ENCODE measurements at regions not wholly inside any gene's neighbourhood (a gene's known extent, or its start where the extent isn't known, plus 50 kb on each side); places are given as distances from the start of the nearest gene placed in this dataset.
"Not testable (repeated sequence)": the region's sequence is repeated elsewhere in the genome, so short reads cannot be mapped to it uniquely, and the experiment has no call there.

DNA sequence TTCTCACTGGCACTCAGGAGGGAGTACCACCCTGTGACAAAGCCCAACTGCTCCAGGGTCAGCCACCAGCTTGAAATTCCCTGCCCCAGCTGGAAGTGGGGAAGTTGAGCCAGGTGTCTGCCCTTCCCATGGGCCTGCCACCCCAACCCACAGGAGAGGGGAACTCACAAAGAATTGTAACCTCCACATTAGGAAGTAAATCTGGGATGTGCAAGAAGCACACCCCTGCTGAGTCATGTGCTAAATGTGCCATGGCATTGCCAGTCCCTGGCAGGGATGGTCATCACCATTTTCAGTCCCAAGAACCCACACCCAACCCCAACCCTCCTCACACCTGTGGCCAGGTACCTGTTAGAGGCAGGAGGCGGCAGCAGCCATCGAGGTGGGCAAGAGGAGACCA, 165.2 kb upstream of the THBS1 start:
- ATAC-seq = no peak
- Mint-ChIP-seq H3K36me3 (ENCODE audit: low read depth) (no peaks in the 10 kb centered on the region), H3K4me1 (ENCODE audit: low read depth) (peaks cover 12% of the 10 kb centered on the region), H3K9me3 (ENCODE audit: insufficient read depth) (no peaks in the 10 kb centered on the region), H3K27me3 (ENCODE audit: low read depth) (peaks cover 54% of the 10 kb centered on the region), H3K4me3 (no peak overlapping the region), H3K27ac (no peak overlapping the region)
- ChIA-PET POLR2A (no interaction called here), CTCF (no interaction called here)
- DNase-seq = no peak

GRCh38 chr15:39416258-39416657, 164.6 kb upstream of the THBS1 start:
- peaks cover 10% of the 10 kb centered on the region for H3K4me1 Mint-ChIP-seq (ENCODE audit: low read depth)
- DNase-seq = no peak
- no peaks in the 10 kb centered on the region for H3K36me3 Mint-ChIP-seq (ENCODE audit: low read depth)
- peaks cover 49% of the 10 kb centered on the region for H3K27me3 Mint-ChIP-seq (ENCODE audit: low read depth)
- H3K4me3 Mint-ChIP-seq = no peak overlapping the region
- H3K27ac Mint-ChIP-seq = no peak overlapping the region
- ChIA-PET POLR2A (no interaction called here), CTCF (no interaction called here)
- H3K9me3 Mint-ChIP-seq (ENCODE audit: insufficient read depth) = no peaks in the 10 kb centered on the region
- ATAC-seq = no peak

DNA sequence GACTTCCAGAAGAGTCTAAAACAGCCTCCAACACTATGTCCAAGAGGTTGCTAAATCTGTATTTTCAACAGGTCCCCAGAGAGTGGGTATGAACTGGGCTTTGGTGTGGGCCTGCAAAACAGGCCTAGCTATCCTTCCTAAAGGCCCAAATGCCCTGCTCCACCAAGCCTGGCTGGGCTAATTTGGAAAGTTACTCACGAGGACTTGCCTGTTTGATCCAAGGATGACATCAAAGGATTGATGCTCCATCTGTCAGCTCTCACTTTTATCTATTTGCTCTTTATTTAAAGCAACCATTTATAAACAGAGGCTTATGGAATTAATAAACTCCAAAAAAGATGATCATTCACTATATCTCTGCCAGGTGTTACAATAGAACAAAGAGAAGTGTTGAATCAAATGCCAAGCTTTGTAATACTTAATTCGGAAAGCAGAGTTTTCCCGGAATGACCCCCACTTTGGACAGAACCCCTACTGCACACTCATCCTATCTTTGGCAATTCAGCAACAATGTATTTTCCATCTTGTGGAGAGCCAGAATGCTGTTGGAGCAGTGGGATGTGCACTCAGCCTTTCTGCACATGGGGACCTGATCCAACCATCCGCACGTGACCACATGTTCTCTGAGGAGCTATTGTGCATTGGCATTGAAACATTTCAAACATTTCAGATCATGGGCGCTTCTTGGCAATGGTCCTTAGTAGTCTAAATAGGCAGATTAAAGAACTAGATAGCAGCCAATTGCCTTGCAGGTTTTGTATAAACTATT, 163.3 kb upstream of the THBS1 start:
- POLR2A ChIA-PET = no interaction called here
- H3K36me3 Mint-ChIP-seq (ENCODE audit: low read depth) = no peaks in the 10 kb centered on the region
- ATAC-seq (no peak), DNase-seq (no peak)
- H3K9me3 Mint-ChIP-seq (ENCODE audit: insufficient read depth) = no peaks in the 10 kb centered on the region
- CTCF ChIA-PET = no interaction called here
- H3K4me1 Mint-ChIP-seq (ENCODE audit: low read depth) = no peaks in the 10 kb centered on the region
- peaks cover 40% of the 10 kb centered on the region for H3K27me3 Mint-ChIP-seq (ENCODE audit: low read depth)
- no peak overlapping the region for H3K27ac Mint-ChIP-seq
- no peak overlapping the region for H3K4me3 Mint-ChIP-seq

GRCh38 chr15:39419651-39420050, 161.2 kb upstream of the THBS1 start:
- H3K36me3 Mint-ChIP-seq (ENCODE audit: low read depth) = no peaks in the 10 kb centered on the region
- H3K9me3 Mint-ChIP-seq (ENCODE audit: insufficient read depth) = no peaks in the 10 kb centered on the region
- no peak overlapping the region for H3K4me3 Mint-ChIP-seq

DNA sequence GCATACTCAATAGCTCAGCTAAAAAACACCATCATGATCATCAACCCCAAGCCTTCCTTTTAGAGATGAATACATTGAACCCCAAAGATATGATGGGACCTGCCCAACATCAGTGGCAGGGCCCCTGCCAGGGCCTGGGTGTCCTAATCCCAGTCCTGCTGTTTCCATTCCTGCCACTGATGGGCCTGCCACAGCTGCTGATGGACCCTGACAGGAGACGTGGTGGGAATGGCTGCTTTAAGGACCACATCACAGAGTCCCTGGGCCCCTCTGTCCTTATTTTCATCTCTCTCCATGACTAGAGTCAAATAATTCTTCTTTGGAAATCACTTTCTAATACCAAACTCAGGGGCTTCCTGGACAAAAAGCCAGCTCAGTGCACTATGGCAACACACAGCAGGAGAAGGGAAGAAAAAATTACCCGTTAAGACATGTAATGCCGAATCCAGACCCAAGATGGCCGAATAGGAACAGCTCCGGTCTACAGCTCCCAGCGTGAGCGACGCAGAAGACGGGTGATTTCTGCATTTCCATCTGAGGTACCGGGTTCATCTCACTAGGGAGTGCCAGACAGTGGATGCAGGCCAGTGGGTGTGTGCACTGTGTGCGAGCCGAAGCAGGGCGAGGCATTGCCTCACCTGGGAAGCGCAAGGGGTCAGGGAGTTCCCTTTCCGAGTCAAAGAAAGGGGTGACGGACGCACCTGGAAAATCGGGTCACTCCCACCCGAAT, 160.6 kb upstream of the THBS1 start:
- H3K9me3 Mint-ChIP-seq (ENCODE audit: insufficient read depth); POLR2A ChIA-PET; ATAC-seq; DNase-seq; H3K4me3 Mint-ChIP-seq; CTCF ChIA-PET; H3K4me1 Mint-ChIP-seq (ENCODE audit: low read depth); H3K36me3 Mint-ChIP-seq (ENCODE audit: low read depth); H3K27ac Mint-ChIP-seq: not testable (repeated sequence)
- H3K27me3 Mint-ChIP-seq (ENCODE audit: low read depth) = peaks cover 22% of the 10 kb centered on the region

More at GRCh38 chr15:39419651-39420050, 161.2 kb upstream of the THBS1 start:
- H3K4me1 Mint-ChIP-seq (ENCODE audit: low read depth) = no peaks in the 10 kb centered on the region
- H3K27ac Mint-ChIP-seq = no peak overlapping the region
- DNase-seq (no peak), ATAC-seq (no peak)
- ChIA-PET CTCF (no interaction called here), POLR2A (no interaction called here)
- H3K27me3 Mint-ChIP-seq (ENCODE audit: low read depth) = peaks cover 24% of the 10 kb centered on the region

DNA sequence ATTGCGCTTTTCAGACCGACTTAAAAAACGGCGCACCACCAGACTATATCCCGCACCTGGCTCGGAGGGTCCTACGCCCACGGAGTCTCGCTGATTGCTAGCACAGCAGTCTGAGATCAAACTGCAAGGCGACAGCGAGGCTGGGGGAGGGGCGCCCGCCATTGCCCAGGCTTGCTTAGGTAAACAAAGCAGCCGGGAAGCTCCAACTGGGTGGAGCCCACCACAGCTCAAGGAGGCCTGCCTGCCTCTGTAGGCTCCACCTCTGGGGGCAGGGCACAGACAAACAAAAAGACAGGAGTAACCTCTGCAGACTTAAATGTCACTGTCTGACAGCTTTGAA, 160.1 kb upstream of the THBS1 start:
- H3K4me1 Mint-ChIP-seq (ENCODE audit: low read depth); POLR2A ChIA-PET; CTCF ChIA-PET; H3K9me3 Mint-ChIP-seq (ENCODE audit: insufficient read depth); H3K4me3 Mint-ChIP-seq; ATAC-seq; H3K36me3 Mint-ChIP-seq (ENCODE audit: low read depth); DNase-seq; H3K27ac Mint-ChIP-seq: not testable (repeated sequence)
- peaks cover 25% of the 10 kb centered on the region for H3K27me3 Mint-ChIP-seq (ENCODE audit: low read depth)

DNA sequence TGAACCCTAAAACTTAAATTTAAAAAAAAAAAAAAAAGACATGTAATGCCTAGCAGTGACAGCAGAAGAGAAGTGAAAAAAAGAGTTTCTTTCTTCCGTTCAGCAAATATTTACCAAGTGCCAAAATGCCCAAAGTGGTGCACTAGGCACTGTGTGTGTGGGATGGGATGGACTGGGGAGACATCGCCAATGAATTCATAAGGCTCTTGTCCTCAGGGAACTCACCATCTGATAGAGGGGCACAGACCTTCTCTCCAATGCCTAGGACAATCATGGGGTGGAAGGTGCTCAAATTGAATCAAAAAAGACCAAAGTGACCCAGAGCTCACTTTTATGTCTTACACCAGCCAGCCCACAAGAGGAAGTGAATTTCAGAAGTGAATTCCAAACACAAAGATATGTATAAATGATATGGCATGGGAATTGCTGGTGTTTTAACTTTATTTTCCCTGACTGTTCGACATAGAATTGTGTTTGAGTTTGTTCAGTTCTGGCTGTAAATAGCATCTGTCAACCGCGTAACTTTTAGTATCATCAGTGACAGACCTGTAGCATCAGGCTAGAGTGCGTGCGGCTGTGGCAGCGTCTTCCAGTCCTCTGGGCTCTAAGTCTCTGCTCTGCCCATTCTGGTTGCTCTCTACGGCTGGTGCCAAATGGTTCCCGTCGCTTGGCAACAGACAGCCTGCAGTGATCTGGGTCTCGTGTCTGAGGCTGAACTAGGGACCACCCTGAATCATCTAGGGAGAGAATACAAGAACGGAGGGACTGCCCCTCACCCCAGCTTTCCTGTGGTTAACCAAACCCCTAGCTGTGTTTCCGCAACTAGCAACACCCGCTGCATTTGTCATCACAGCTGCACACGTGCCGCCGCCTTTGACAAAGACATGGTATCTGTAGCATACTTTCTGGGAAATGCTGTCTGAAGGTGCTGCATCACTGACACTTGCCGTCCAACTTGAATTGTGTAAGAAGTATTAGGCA, 154.0 kb upstream of the THBS1 start:
- peak overlapping the region; percentile 23 for H3K4me3 Mint-ChIP-seq
- ChIA-PET CTCF (interaction anchor here (1.1 kb wide), 1 partner anchor 255 kb away, joined by 3 read pairs; no protein-coding TSS in a partner anchor), POLR2A (no interaction called here)
- peaks cover 24% of the 10 kb centered on the region for H3K27me3 Mint-ChIP-seq (ENCODE audit: low read depth)
- DNase-seq (peak; percentile 89), ATAC-seq (peak; percentile 96)
- peaks cover 20% of the 10 kb centered on the region for H3K4me1 Mint-ChIP-seq (ENCODE audit: low read depth)
- H3K27ac Mint-ChIP-seq = peak overlapping the region; percentile 40
- H3K36me3 Mint-ChIP-seq (ENCODE audit: low read depth) = no peaks in the 10 kb centered on the region
- H3K9me3 Mint-ChIP-seq (ENCODE audit: insufficient read depth) = no peaks in the 10 kb centered on the region

- CTCF ChIA-PET = interaction anchor here (1.1 kb wide), 1 partner anchor 256 kb away, joined by 3 read pairs; no protein-coding TSS in a partner anchor
- H3K36me3 Mint-ChIP-seq (ENCODE audit: low read depth) = no peaks in the 10 kb centered on the region
- H3K4me1 Mint-ChIP-seq (ENCODE audit: low read depth) = peaks cover 20% of the 10 kb centered on the region
- peak; percentile 16 for ATAC-seq
- H3K27me3 Mint-ChIP-seq (ENCODE audit: low read depth) = peaks cover 28% of the 10 kb centered on the region
- H3K4me3 Mint-ChIP-seq = peak overlapping the region; percentile 5
- no peak for DNase-seq
- H3K27ac Mint-ChIP-seq = no peak overlapping the region
- POLR2A ChIA-PET = no interaction called here
- no peaks in the 10 kb centered on the region for H3K9me3 Mint-ChIP-seq (ENCODE audit: insufficient read depth)
Measured at GRCh38 chr15:39427705-39428104, 153.2 kb upstream of the THBS1 start.

DNA sequence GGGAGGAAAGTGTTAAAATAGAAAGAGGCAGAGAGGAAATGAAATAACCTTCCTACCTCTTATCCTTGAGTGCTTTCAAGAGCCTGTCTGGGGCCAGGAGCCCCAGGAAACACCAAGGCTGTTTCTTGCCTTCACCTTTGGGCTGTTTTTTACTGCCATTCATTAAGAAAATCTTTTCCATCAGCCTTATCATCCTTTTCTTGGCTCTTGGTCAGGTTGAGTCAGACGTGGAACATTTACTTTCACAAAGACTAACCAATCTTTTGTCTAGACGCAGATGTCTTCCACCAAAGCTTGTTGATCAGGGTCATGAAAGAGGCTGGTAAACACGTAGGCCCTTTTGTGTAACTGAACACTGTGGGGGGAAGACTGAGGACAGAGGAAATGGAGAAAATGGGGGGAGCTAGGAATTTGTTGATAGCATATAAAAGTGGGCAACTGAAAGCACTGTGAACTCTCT, 151.0 kb upstream of the THBS1 start:
- H3K36me3 Mint-ChIP-seq (ENCODE audit: low read depth) = no peaks in the 10 kb centered on the region
- no peak overlapping the region for H3K27ac Mint-ChIP-seq
- peaks cover 20% of the 10 kb centered on the region for H3K4me1 Mint-ChIP-seq (ENCODE audit: low read depth)
- H3K27me3 Mint-ChIP-seq (ENCODE audit: low read depth) = peaks cover 38% of the 10 kb centered on the region
- CTCF ChIA-PET = no interaction called here
- POLR2A ChIA-PET = no interaction called here
- ATAC-seq (no peak), DNase-seq (no peak)
- no peaks in the 10 kb centered on the region for H3K9me3 Mint-ChIP-seq (ENCODE audit: insufficient read depth)
- H3K4me3 Mint-ChIP-seq = no peak overlapping the region

GRCh38 chr15:39430389-39430788, 150.5 kb upstream of the THBS1 start:
- no peak overlapping the region for H3K27ac Mint-ChIP-seq
- DNase-seq (no peak), ATAC-seq (no peak)
- H3K27me3 Mint-ChIP-seq (ENCODE audit: low read depth) = peaks cover 39% of the 10 kb centered on the region
- no peaks in the 10 kb centered on the region for H3K36me3 Mint-ChIP-seq (ENCODE audit: low read depth)
- H3K9me3 Mint-ChIP-seq (ENCODE audit: insufficient read depth) = no peaks in the 10 kb centered on the region
- H3K4me1 Mint-ChIP-seq (ENCODE audit: low read depth) = peaks cover 20% of the 10 kb centered on the region
- no peak overlapping the region for H3K4me3 Mint-ChIP-seq
- POLR2A ChIA-PET = no interaction called here
- CTCF ChIA-PET = no interaction called here

- ATAC-seq = no peak
- POLR2A ChIA-PET = no interaction called here
- CTCF ChIA-PET = no interaction called here
- DNase-seq = no peak
- Mint-ChIP-seq H3K27me3 (ENCODE audit: low read depth) (peaks cover 40% of the 10 kb centered on the region), H3K36me3 (ENCODE audit: low read depth) (no peaks in the 10 kb centered on the region), H3K4me3 (no peak overlapping the region), H3K9me3 (ENCODE audit: insufficient read depth) (no peaks in the 10 kb centered on the region), H3K4me1 (ENCODE audit: low read depth) (peaks cover 20% of the 10 kb centered on the region), H3K27ac (no peak overlapping the region)
Measured at GRCh38 chr15:39431376-39431775, 149.5 kb upstream of the THBS1 start.

- CTCF ChIA-PET = no interaction called here
- no peak overlapping the region for H3K27ac Mint-ChIP-seq
- H3K27me3 Mint-ChIP-seq (ENCODE audit: low read depth) = peaks cover 42% of the 10 kb centered on the region
Measured at GRCh38 chr15:39432026-39432425, 148.9 kb upstream of the THBS1 start.

More at GRCh38 chr15:39432026-39432425, 148.9 kb upstream of the THBS1 start:
- POLR2A ChIA-PET = no interaction called here
- Mint-ChIP-seq H3K36me3 (ENCODE audit: low read depth) (no peaks in the 10 kb centered on the region), H3K9me3 (ENCODE audit: insufficient read depth) (no peaks in the 10 kb centered on the region), H3K4me1 (ENCODE audit: low read depth) (peaks cover 14% of the 10 kb centered on the region), H3K4me3 (no peak overlapping the region)
- DNase-seq (no peak), ATAC-seq (no peak)
